ENCODE measurements at regions not wholly inside any gene's neighbourhood (a gene's known extent, or its start where the extent isn't known, plus 50 kb on each side); places are given as distances from the start of the nearest gene placed in this dataset.

DNA sequence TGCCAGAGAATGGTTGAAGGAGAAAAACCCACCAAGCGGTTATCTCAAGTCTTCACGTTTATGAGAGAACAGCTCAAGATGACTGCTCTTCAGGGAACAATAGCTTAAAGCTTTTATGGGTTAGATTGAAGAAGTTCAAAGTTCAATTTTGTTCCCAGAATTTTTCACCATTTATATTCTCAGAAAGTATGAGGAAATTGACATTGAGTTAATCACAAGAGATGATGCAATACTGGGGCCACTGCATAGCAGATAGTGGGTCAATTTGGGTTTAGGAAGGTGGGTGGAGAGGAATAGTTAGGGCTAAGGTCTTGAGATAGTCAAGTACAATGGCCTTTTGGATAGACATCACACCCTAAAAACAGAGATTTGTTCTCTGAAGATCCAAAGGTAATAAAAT is 539.3 kb downstream of the SQOR start:
- Histone ChIP-seq H3K27ac (no peak overlapping the region), H3K27me3 (no peaks in the 10 kb centered on the region), H3K4me1 (no peaks in the 10 kb centered on the region), H3K9me3 (no peaks in the 10 kb centered on the region), H3K36me3 (no peaks in the 10 kb centered on the region), H3K4me3 (no peak overlapping the region)
- intact Hi-C loops (cut with DNase I; ENCODE audit: low total_unique reads) = no loop called here
- no peak for TF ChIP-seq POLR2A (IDR thresholded peaks at IDR 0.05)
- TF ChIP-seq, protein P1, sequence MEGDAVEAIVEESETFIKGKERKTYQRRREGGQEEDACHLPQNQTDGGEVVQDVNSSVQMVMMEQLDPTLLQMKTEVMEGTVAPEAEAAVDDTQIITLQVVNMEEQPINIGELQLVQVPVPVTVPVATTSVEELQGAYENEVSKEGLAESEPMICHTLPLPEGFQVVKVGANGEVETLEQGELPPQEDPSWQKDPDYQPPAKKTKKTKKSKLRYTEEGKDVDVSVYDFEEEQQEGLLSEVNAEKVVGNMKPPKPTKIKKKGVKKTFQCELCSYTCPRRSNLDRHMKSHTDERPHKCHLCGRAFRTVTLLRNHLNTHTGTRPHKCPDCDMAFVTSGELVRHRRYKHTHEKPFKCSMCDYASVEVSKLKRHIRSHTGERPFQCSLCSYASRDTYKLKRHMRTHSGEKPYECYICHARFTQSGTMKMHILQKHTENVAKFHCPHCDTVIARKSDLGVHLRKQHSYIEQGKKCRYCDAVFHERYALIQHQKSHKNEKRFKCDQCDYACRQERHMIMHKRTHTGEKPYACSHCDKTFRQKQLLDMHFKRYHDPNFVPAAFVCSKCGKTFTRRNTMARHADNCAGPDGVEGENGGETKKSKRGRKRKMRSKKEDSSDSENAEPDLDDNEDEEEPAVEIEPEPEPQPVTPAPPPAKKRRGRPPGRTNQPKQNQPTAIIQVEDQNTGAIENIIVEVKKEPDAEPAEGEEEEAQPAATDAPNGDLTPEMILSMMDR (IDR thresholded peaks at IDR 0.05) = no peak
- no peak for DNase-seq

DNA sequence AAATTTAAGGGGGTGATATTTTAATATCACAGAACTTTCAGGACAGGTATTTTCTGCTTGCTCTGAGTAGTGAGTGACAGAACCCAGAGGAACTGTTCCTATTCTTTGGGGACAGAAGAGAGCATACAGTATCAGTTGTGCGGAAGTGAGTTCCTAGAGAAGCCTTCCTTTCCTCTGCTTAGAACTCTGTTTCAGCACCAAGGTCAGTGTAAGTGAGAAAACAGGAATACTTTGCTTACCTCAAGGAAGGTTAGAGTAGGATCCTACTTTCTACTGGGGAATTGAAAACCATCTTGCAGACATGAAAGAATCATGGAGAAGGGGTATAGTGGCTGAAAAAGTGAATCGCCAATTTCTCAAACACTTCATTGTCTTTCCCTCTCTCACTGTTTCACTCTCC is 542.4 kb downstream of the SQOR start:
- Histone ChIP-seq H3K4me1 (no peaks in the 10 kb centered on the region), H3K4me3 (no peak overlapping the region), H3K27me3 (no peaks in the 10 kb centered on the region), H3K9me3 (no peaks in the 10 kb centered on the region), H3K36me3 (no peaks in the 10 kb centered on the region), H3K27ac (no peak overlapping the region)
- intact Hi-C loops (cut with DNase I; ENCODE audit: low total_unique reads) = no loop called here
- no peak for TF ChIP-seq POLR2A (IDR thresholded peaks at IDR 0.05)
- TF ChIP-seq, protein P1 (IDR thresholded peaks at IDR 0.05) = no peak
- no peak for DNase-seq

DNA sequence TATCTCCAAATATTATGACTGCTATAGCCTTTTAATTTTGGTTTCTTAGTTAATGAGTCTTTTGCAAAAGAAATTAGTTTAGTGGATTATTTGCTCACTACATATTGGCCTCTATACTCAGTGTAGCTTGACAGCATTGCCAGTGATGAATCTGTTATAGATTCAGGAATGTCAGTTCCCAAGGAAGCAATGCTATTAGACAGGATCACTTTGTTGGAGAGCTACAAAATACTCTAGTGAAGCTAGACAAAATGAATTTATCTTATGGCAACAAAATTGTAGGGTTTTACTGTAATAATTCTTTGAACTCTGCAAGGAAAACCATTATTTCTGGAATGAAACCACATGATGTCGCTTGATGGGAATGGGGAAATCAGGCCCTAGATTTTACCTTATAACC is 543.3 kb downstream of the SQOR start:
- no peak overlapping the region for H3K4me3 ChIP-seq

DNA sequence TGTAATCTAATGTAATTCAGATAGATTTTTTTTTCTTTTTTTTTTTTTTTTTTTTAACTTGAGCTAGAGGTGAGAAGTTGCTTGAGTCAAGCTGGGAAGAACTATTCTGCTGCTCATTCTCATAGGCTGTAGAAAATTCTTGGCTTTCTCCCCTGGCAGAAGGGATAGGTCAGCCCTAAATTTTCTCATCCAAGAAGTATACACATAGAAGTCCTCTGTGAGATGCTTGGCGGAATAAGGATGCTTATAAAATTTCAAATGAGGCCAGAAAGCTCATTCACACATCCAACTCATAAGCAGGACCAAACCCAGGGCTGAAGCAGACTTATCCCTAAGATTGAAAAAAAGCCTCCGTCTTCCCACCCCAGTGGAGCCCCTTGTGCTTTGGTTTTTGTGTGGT is 572.5 kb downstream of the SQOR start:
- H3K27ac ChIP-seq = no peak overlapping the region
- no peaks in the 10 kb centered on the region for H3K36me3 ChIP-seq
- no peaks in the 10 kb centered on the region for H3K9me3 ChIP-seq
- H3K27me3 ChIP-seq = no peaks in the 10 kb centered on the region
- H3K4me1 ChIP-seq = no peaks in the 10 kb centered on the region
- intact Hi-C loops (cut with DNase I; ENCODE audit: low total_unique reads) = no loop called here
- TF ChIP-seq, protein P1 (IDR thresholded peaks at IDR 0.05) = no peak
- H3K4me3 ChIP-seq = no peak overlapping the region
- no peak for DNase-seq

More for the DNA sequence above, 543.3 kb downstream of the SQOR start:
- Histone ChIP-seq H3K36me3 (no peaks in the 10 kb centered on the region), H3K9me3 (no peaks in the 10 kb centered on the region), H3K4me1 (no peaks in the 10 kb centered on the region), H3K27ac (no peak overlapping the region), H3K27me3 (no peaks in the 10 kb centered on the region)
- intact Hi-C loops (cut with DNase I; ENCODE audit: low total_unique reads) = no loop called here
- DNase-seq = no peak
- TF ChIP-seq, protein P1 (IDR thresholded peaks at IDR 0.05) = no peak
- TF ChIP-seq POLR2A (IDR thresholded peaks at IDR 0.05) = no peak

DNA sequence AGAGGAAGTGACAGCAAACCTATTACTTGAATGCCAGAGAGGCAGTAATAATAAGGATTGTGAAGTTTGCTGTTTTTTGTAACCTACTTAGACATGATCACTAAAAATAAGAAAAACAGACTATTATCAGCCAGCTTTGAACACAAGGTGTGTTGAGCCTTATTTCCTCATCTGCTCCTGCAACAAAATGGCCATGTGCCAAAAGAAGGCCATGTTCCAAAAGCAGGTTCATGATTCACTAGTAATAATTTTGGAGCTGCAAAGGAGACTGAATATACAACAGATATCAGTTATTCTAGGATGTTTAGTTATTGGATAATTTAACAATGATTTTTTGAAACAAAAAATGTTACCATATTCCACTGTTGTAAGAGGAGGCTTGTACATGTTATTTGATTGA is 578.7 kb downstream of the SQOR start:
- no peak for DNase-seq
- no peak overlapping the region for H3K27ac ChIP-seq
- no peaks in the 10 kb centered on the region for H3K27me3 ChIP-seq
- TF ChIP-seq POLR2A (IDR thresholded peaks at IDR 0.05) = no peak
- TF ChIP-seq, protein P1 (IDR thresholded peaks at IDR 0.05) = no peak
- H3K9me3 ChIP-seq = no peaks in the 10 kb centered on the region
- intact Hi-C loops (cut with DNase I; ENCODE audit: low total_unique reads) = no loop called here
- no peaks in the 10 kb centered on the region for H3K4me1 ChIP-seq
- no peak overlapping the region for H3K4me3 ChIP-seq
- no peaks in the 10 kb centered on the region for H3K36me3 ChIP-seq

Measured in uterus (tissue), 3 donors.